Astrocyte (in vitro differentiated cells and primary cell): ENCODE measurements at regions not wholly inside any gene's neighbourhood (a gene's known extent, or its start where the extent isn't known, plus 50 kb on each side); places are given as distances from the start of the nearest gene placed in this dataset.

Source experiments
- DNase-seq: peaks from one replicate; pipeline ENCODE4 v3.0.0-alpha.2; 2010; ENCODE audit warnings: low read depth
- FAIRE-seq: peaks from 2 replicates; lab custom pipeline; 2011; peaks lifted over from hg19 to GRCh38; lab: Jason Lieb, UNC
- H2AFZ ChIP-seq: 2 replicates; pipeline ENCODE4 v1.6.0; 2012; ENCODE audit warnings: low read depth, low read length, inconsistent platforms
- H3K27ac ChIP-seq: 2 replicates; pipeline ENCODE4 v1.5.1; 2011; ENCODE audit warnings: low read depth, low read length, inconsistent platforms
- H3K27me3 ChIP-seq: 2 replicates; pipeline ENCODE4 v1.6.0; 2011; ENCODE audit warnings: low read length, inconsistent platforms; ENCODE audit not compliant: insufficient read depth
- H3K36me3 ChIP-seq: 2 replicates; pipeline ENCODE4 v1.5.1; 2011; ENCODE audit warnings: low read length, inconsistent platforms; ENCODE audit not compliant: insufficient read depth
- H3K4me1 ChIP-seq: 2 replicates; pipeline ENCODE4 v1.5.1; 2011; ENCODE audit warnings: low read length, inconsistent platforms; ENCODE audit not compliant: insufficient read depth
- H3K4me2 ChIP-seq: 2 replicates; pipeline ENCODE4 v1.6.0; 2012; ENCODE audit warnings: low read length, inconsistent platforms
- H3K4me3 ChIP-seq: 2 replicates; pipeline ENCODE4 v1.5.1; 2011; ENCODE audit warnings: low read depth, mild to moderate bottlenecking, low read length, inconsistent platforms; ENCODE audit not compliant: insufficient read depth
- H3K79me2 ChIP-seq: 2 replicates; pipeline ENCODE4 v1.6.0; 2012; ENCODE audit warnings: mild to moderate bottlenecking, low read length, inconsistent platforms; ENCODE audit not compliant: insufficient read depth
- H3K9ac ChIP-seq: 2 replicates; pipeline ENCODE4 v1.6.0; 2012; ENCODE audit warnings: mild to moderate bottlenecking, low read length, inconsistent platforms
- H3K9me3 ChIP-seq: 2 replicates; pipeline ENCODE4 v1.5.1; 2012; ENCODE audit warnings: low read depth, mild to moderate bottlenecking, low read length, inconsistent platforms; ENCODE audit not compliant: insufficient read depth
- H4K20me1 ChIP-seq: 2 replicates; pipeline ENCODE4 v1.6.0; 2012; ENCODE audit warnings: low read length, inconsistent platforms; ENCODE audit not compliant: insufficient read depth
- H3K27ac Mint-ChIP-seq: one replicate; pipeline ENCODE4 v1.8.0; 2021; ENCODE audit warnings: mild to moderate bottlenecking, mixed read lengths; ENCODE audit not compliant: unreplicated experiment
- H3K27me3 Mint-ChIP-seq: one replicate; pipeline ENCODE4 v1.8.0; 2021; ENCODE audit warnings: low read depth, mixed read lengths; ENCODE audit not compliant: unreplicated experiment
- H3K36me3 Mint-ChIP-seq: one replicate; pipeline ENCODE4 v1.8.0; 2021; ENCODE audit warnings: low read depth, mixed read lengths; ENCODE audit not compliant: unreplicated experiment
- H3K4me1 Mint-ChIP-seq: one replicate; pipeline ENCODE4 v1.8.0; 2021; ENCODE audit warnings: low read depth, mixed read lengths; ENCODE audit not compliant: unreplicated experiment
- H3K4me3 Mint-ChIP-seq: one replicate; pipeline ENCODE4 v1.8.0; 2021; ENCODE audit warnings: mild to moderate bottlenecking, moderate library complexity, mixed read lengths; ENCODE audit not compliant: unreplicated experiment
- H3K9me3 Mint-ChIP-seq: one replicate; pipeline ENCODE4 v1.8.0; 2021; ENCODE audit warnings: mild to moderate bottlenecking, mixed read lengths; ENCODE audit not compliant: unreplicated experiment
- CTCF ChIP-seq: IDR thresholded peaks from 2 replicates; pipeline ENCODE4 v1.5.1; 2011; ENCODE audit warnings: low read depth, mild to moderate bottlenecking, inconsistent platforms, low read length, moderate library complexity; ENCODE audit not compliant: insufficient read depth
- EZH2 ChIP-seq: IDR thresholded peaks from 2 replicates; pipeline ENCODE4 v1.6.1; 2012; ENCODE audit warnings: mild to moderate bottlenecking, low read length, inconsistent platforms; ENCODE audit not compliant: insufficient read depth

DNA sequence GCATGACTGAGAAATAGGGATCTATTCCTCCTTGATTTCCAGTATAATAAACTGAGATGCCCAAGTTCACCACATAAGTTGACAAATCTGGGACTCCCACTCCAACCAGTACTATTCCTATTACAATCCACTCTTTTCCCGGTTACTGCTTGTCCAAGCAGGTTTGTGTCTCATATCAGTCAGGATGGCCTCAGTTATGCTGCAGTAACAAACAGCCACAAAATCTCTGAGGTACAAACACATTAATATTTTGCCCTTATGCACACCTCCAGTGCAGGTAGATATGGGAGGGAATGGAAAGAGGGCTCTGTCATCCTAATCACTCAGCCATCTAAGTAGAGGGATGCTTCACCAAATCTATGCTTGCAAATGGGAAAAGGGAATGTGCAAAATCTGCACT is 207.8 kb downstream of the RAB28 start:
- Histone ChIP-seq H4K20me1 (no peaks in the 10 kb centered on the region), H3K4me3 (no peak overlapping the region), H3K27ac (no peak overlapping the region), H3K27me3 (no peaks in the 10 kb centered on the region), H3K9me3 (no peaks in the 10 kb centered on the region), H3K4me2 (no peak overlapping the region), H3K79me2 (no peaks in the 10 kb centered on the region), H2AFZ (no peak overlapping the region), H3K4me1 (no peaks in the 10 kb centered on the region), H3K36me3 (no peaks in the 10 kb centered on the region), H3K9ac (no peak overlapping the region)
- peaks cover 2% of the 10 kb centered on the region for H3K36me3 Mint-ChIP-seq
- peaks cover 22% of the 10 kb centered on the region for H3K9me3 Mint-ChIP-seq
- TF ChIP-seq CTCF (no peak), EZH2 (no peak)
- H3K4me1 Mint-ChIP-seq = no peaks in the 10 kb centered on the region
- no peak overlapping the region for H3K27ac Mint-ChIP-seq
- H3K27me3 Mint-ChIP-seq = no peaks in the 10 kb centered on the region
- H3K4me3 Mint-ChIP-seq = no peak overlapping the region
- DNase-seq (no peak), FAIRE-seq (no peak)

DNA sequence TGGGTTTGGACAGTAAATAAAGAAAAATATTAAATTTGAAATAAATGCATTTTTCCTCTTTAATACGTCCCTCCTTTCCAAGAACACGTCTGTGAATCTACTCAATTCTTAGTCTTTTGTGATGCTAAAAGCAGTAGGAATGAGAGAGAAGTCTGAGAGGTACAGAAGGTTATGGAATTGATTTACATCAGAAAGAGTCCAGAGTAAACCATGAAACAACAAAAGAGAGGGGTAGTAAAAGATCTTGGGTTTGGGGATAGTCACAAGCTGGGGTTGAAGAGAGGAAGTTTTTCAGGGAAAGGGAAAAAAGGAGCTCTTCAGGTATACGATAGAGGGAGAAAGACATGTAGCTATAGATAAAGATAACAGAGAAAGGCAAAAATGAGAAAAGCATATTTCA is 215.4 kb downstream of the RAB28 start:
- no peaks in the 10 kb centered on the region for H3K27me3 ChIP-seq
- no peak overlapping the region for H3K27ac Mint-ChIP-seq
- H4K20me1 ChIP-seq = no peaks in the 10 kb centered on the region
- H3K9ac ChIP-seq = no peak overlapping the region
- no peaks in the 10 kb centered on the region for H3K36me3 ChIP-seq
- H3K27ac ChIP-seq = no peak overlapping the region
- H3K36me3 Mint-ChIP-seq = no peaks in the 10 kb centered on the region
- peaks cover 13% of the 10 kb centered on the region for H3K9me3 Mint-ChIP-seq
- H3K27me3 Mint-ChIP-seq = no peaks in the 10 kb centered on the region
- H3K4me1 ChIP-seq = peaks cover 7% of the 10 kb centered on the region
- no peak overlapping the region for H3K4me2 ChIP-seq
- H2AFZ ChIP-seq = no peak overlapping the region
- H3K4me3 Mint-ChIP-seq = no peak overlapping the region
- H3K79me2 ChIP-seq = no peaks in the 10 kb centered on the region
- DNase-seq (no peak), FAIRE-seq (no peak)
- peaks cover 15% of the 10 kb centered on the region for H3K4me1 Mint-ChIP-seq
- no peak overlapping the region for H3K4me3 ChIP-seq
- H3K9me3 ChIP-seq = no peaks in the 10 kb centered on the region
- no peak for TF ChIP-seq CTCF
- TF ChIP-seq EZH2 = no peak

GRCh38 chr4:13268165-13268564 is 216.0 kb downstream of the RAB28 start:
- H3K9ac ChIP-seq = no peak overlapping the region
- H3K27ac ChIP-seq = no peak overlapping the region
- H3K79me2 ChIP-seq = no peaks in the 10 kb centered on the region
- no peaks in the 10 kb centered on the region for H3K36me3 ChIP-seq
- Mint-ChIP-seq H3K9me3 (peaks cover 11% of the 10 kb centered on the region), H3K27me3 (no peaks in the 10 kb centered on the region), H3K27ac (no peak overlapping the region), H3K4me3 (no peak overlapping the region), H3K36me3 (no peaks in the 10 kb centered on the region), H3K4me1 (peaks cover 20% of the 10 kb centered on the region)
- peaks cover 7% of the 10 kb centered on the region for H3K4me1 ChIP-seq
- no peaks in the 10 kb centered on the region for H4K20me1 ChIP-seq
- FAIRE-seq = no peak
- H3K9me3 ChIP-seq = no peaks in the 10 kb centered on the region
- no peak overlapping the region for H2AFZ ChIP-seq
- no peak overlapping the region for H3K4me3 ChIP-seq
- no peak for TF ChIP-seq CTCF
- H3K27me3 ChIP-seq = no peaks in the 10 kb centered on the region
- DNase-seq = no peak
- H3K4me2 ChIP-seq = no peak overlapping the region
